Muscle of back (tissue), 3 donors: ENCODE measurements at regions not wholly inside any gene's neighbourhood (a gene's known extent, or its start where the extent isn't known, plus 50 kb on each side); places are given as distances from the start of the nearest gene placed in this dataset.
A peak's percentile ranks its signal among the peaks of the same experiment; 100 is the strongest.

Experiments
- DNase-seq, 3 donors: peaks; one replicate each; pipeline versions ENCODE4 v3.0.0 to v3.0.0-alpha.2; 2013

DNA sequence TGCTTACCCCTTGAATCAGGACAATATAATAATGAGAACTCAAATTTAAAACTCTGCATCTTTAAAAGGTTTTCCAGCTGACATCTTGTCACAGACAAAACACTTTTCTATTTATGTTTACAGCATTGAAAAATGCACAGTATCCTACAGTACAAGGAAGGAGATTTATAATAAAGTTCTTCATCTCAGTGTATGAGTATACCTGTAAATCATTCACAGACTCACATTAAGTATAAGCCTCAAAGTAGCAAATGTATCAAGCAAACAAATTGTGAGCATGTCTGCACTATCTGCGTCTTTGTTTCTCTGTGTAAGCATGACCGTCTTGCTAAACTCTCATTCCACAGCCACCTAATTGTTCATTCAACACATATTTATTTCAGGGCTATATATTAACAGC lies 52.8 kb downstream of the PPP1R2C start:
- DNase-seq, result no peak

DNA sequence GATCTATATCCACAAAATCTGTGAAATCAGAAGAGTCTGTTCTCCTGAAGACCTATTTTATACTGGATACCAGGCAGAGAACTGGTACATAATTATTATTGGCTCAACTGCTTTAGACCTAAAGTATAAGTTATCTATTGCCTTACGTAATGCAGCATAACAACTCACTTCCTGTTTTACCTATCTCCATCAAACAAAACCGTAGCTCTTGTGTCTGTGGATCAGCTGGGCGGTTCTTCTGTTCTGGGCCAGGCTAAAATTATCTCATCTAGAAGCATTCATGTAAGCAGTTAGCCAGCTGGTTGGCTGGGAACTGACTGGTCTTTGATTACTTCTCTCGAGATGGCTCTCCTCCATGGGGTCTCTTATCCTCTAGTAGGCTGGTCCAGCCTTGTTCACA lies 57.8 kb downstream of the PPP1R2C start:
- no peak for DNase-seq

DNA sequence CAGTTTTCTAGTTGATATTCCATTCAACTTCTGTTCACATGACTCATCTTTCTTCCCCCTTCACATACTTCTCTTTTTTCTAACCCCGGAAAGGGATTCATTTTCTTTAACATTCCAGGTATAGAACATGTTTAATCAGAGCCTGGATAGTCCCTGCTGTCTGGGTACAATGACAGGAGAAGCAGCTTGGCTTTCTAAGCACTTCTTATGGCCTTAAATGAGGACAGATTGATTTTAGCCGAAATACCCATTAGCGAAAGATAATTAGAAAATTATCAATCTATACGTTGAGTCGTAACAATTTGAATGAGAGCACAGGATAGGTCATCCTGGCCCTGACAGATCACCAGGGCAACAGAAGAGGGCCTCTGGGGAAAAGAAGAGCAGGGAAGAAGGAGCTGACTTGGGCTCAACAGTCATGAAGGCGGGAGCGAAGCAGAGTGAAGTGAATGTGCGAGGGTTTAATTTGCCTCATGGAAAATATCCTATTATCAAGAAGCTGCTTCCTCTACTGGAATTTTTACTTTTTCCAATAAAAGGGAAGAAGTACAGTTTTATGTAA lies 62.2 kb downstream of the PPP1R2C start:
- no peak for DNase-seq

DNA sequence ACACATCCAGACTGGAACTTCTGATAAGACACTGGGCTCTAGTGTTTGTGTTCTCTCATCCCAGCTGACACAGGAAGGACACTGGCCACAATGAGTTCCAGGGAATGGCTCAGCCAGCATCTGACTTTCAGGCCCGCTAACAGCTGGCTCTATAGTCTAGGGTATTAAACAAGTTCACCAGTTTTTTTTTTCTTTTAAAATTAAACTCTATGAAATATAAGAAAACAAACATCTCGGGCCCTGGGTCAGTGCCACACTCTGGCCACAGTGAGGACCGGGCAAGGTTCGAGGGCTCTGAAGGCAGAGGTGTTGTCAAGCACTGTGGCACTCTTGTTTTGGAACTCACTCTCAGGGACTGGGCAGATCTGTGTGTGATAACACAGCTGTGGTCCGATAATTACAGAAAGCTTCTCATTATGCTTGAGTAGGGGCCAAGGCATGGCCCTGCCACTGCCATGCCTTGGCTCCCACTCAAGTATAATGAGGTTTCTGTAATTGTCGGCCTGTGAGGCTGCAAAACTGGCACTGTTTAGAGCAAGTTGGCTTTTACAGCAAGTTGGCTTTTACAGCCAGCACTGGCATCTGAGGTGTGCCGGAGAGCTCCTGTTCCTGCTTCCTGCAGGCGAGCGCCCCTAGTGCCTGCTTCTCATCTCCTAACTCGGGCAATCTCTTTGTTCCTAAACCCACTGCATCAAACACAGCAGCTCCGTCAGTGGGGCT lies 62.8 kb downstream of the PPP1R2C start:
- DNase-seq, result peak in 2 of 3 donors; percentile 22 to 39

DNA sequence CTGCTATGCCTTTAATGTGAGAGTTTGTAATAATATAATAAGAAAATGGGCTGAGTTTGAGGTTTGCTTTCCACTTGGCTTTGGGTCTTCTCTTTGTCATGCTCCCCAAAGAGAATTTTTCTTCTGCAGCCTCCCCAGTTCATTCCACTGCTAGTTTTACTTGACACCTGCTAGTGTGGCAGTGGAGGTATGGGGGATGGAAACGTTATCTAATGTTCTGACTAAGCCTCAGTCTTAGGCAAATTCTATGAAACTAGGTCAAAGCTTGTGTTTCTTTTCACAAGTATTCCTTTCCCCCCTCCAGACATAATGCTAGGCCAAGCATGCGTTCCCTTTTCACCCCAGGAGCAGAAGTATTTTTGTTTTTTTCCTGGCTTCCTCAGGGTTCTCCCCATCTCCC lies 67.5 kb downstream of the PPP1R2C start:
- DNase-seq, result no peak

DNA sequence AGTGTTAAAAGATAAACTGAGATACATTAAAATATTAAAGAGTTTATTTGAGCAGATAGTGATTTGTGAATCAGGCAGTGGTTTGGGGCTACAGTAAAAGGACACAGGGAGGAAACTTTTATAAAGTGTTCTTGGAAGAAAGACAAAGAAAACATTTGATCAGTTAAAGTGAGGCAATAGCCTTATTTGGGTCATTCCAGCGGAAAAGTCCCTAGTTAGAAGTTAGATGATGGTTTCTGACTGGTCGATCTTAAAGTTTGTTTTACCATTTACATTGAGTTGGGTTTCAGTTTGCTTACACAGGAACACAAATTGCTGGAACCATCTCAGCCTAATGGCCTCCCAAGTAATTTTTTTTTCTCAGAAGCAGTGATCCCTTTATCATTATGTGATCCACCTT lies 69.7 kb downstream of the PPP1R2C start:
- no peak for DNase-seq

DNA sequence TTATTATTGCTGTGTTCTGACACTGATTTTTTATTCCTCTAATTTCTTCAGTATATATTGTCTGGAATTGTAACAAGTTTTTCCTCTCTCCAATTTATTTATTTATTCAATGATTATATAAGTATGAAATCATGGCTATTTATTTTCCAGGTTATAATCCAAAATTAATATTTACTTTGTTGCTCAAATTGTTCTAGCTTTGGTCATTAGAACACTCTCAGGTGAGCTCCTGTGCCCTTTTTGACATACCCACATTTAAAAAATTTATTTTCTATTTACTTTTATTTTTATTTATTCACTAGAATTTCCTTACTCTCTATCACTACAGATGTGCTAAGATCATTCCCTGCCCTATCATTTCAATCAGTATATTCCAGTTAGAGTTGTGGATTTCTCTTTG lies 70.2 kb downstream of the PPP1R2C start:
- no peak for DNase-seq

DNA sequence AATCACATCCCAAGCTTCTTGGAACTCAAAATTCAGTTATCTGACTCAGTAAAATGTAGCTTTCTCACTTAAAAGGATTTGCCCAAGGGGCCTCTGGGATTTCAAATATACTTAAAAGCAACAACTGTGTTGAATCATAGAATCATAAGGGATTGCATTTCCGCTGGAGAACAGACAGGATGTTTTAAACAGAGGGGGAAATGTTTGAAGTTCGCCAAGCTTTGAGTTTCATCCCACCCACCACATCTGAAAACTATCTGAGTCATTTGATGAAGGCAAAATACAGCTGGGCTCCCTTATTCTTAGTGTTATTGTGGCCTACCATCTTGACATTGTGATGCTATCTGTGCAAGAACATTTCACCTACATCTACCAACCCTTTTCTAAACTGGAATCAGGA lies 73.5 kb downstream of the PPP1R2C start:
- DNase-seq, result peak in 1 of 3 donors; percentile 5

DNA sequence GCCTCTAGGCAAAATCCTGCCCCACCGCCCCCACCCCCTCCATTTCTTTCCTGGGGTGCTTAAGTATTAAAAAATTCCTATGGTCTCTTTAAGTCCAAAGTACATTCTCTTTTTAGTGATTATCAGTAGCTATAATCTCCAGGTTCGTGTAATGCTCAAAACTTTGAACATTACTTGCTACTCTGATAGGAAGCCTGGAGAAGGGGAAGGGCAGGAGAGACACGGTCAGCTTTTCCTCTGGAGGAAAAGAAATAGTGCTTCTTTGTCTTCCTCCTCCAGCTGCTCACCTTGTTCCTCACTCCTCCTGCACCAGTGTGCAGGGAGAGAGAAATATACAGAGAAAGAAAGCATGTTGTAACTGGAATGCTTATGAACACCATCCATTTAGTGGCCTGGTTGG lies 80.4 kb downstream of the PPP1R2C start:
- no peak for DNase-seq

DNA sequence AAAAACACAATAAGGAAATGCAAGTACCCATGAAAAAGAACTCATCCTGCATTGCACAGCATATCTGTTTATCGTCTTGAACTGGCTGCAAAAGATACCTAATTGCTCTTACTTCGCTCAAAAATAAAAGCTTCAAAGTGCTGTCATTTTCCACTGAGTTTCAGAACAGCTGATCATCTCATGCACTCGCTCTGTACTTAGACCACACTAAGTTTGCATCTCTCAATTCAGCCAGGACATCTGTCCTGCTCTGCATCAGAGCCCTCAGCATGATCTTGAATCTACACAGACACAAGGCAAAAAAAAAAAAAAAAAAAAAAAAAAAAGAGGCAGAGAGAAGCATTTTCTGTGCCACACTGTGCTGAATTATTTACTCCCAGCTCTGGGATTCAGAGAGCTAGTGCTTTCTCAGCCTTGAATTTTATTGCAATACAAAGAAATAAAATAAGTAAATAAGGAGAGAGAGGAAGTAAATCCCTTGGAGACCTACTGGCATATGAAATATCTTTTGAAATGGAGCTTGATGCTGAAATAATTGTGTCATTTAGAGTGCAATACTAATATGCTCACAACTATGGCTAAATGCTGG lies 81.3 kb downstream of the PPP1R2C start:
- DNase-seq, result no peak

DNA sequence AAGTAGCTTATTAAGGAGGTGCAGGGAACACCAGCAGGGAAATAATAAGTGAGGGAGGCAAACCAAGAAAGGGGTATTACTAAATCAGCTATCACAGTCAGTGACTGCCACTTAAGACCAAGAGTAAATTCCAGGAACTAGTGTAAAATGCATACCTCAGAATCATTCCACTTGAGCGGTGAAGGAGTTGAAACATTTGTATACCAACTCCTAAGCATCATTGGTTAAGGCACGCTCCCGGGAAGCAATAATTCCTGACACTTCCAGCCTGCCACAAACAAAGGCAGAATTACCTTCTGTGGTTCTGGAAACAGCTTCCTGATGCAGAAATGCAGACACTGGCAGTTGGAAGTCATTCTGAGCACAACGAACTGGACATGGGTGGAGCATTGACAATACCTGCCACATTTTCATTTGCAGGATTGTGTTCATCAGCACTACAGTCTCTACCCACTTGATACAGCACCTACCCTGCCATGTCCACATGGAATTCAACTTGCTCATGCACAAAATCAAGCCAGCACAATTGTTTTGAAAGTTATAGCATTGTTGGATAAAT lies 82.1 kb downstream of the PPP1R2C start:
- DNase-seq, result no peak

DNA sequence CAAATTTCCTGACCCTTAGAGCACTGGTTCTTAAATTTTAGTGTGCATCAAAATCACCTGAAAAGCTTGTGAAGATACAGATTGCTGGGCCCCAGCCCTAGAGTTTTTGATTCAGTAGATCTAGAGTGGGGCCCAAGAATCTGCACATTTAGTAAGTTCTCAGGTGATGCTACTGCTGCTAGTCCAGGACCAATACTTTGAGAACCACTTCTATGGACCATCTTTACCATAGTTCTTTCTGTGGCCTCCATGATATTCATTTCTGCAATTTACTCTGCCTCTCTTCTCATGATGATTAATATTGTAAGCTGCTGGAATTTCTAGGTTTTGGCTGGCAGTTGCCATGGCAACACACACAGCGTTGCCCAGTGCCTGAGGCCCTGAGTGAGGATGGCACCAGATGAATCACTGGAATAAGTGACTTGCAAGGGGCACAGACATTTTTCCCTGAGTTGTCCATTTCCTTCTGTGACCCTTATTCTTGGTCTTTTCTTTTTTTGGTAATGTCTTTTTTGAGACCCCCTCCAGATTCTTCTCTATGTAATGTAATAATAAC lies 83.6 kb downstream of the PPP1R2C start:
- no peak for DNase-seq

DNA sequence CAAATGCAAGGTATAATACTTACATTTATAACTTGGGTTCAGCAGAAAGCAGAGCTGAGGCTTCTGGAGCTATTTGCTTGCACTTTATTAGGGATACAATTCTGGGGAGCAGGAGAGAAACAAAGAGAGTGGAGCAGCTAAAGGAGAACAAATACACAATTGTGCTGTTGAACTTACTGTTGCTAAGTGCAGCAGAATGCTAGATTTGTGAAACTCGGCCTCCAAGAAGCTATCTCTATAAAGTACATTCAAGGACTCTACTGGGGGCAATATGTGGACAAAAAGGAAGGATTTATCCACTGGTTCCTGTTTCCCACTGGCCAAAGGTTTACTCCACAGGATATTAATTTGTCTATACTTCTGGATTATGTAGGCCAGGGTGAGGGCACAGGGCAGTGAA lies 86.8 kb downstream of the PPP1R2C start:
- no peak for DNase-seq

DNA sequence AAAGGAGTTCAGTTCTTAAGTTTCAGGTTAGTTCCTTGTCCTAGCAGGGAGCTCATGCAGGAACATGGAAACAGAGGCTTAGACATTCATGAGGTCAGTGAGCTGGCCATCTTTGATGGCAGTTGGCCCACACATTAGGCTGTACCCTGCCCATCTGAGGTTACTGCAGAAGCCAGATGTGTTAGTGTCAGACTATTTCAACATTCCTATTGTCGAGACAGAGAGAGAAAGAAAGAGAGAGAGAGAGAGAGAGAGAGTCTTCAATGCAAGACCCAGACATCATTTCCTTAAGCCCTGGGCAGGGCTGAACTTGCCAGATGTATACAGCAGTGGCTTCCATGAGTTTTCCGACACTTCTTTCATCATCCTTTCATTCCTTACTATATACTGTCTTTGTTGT lies 91.3 kb downstream of the PPP1R2C start:
- DNase-seq, result no peak

DNA sequence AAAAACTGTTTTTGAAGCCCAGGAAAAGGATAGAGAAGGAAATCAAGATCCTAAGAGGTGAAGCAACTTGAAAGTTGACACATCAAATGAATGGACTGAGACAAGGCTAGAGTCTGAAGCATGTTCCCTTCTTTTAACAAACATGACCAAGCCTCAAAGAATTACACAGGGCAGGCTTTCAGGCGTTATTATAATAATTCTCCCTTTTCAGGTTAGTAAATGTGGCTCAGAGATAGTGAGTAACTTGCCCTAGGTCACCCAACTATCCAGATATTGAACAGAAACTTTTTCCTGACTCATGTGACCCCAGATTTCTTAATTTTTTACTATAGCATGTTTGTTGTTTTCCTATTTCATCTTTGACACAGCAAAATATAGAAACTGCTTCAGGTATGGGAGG lies 91.7 kb downstream of the PPP1R2C start:
- no peak for DNase-seq

DNA sequence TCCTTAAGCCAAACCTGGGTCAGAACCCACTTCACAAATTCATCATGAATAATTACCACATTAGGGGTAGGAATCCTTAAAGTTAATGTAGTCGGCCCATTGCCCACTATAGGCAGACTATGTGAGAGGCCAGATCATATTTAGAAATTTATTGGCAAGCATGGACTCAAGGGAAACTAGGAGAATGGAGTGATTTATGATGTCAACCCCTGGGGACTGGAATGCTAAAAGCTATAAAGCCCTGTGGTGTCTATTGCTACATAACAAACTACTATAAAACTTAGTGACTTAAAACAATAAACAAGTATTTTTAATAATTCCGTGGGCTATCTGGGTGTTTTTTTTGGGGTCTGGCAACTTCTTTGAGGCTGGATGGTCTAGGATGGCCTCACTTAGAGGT lies 93.9 kb downstream of the PPP1R2C start:
- DNase-seq, result no peak

DNA sequence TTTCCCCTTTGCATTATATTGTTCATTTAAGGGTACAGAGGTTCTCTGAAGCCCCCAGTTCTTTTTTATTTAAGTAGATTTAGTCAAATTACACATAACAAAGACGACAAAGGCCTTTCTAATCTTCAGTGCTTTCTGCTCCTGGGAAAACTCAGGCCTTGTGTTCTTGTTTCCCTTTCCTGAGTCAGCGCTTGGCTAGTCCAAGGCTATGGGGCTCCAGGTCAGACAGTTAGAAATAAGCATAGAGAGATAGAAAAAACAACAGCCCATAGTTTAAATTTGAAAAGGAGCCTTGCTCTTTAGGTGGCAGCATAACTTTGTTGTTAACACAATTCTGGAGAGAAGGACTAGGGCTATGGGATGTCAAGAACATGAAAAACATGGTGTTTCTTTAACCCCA lies 97.3 kb downstream of the PPP1R2C start:
- DNase-seq, result peak; percentile 6 to 27 (median 23)

DNA sequence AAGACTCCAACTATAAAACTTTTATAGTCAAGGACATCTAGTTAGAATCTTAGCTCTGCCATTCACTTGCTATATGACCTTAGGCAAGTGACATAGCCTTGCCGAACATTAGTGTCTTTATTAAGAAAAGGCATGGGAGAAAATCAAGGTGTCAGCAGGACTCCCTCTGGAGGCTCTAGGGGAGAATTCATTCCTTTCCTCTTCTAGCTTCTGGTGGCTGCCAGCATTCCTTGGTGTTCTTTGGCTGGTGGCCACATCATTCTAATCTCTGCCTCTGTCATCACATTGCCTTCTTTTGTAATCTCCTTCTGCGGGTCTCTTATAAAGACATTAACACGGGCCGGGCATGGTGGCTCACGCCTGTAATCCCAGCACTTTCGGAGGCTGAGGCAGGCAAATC lies 99.8 kb downstream of the PPP1R2C start:
- no peak for DNase-seq

DNA sequence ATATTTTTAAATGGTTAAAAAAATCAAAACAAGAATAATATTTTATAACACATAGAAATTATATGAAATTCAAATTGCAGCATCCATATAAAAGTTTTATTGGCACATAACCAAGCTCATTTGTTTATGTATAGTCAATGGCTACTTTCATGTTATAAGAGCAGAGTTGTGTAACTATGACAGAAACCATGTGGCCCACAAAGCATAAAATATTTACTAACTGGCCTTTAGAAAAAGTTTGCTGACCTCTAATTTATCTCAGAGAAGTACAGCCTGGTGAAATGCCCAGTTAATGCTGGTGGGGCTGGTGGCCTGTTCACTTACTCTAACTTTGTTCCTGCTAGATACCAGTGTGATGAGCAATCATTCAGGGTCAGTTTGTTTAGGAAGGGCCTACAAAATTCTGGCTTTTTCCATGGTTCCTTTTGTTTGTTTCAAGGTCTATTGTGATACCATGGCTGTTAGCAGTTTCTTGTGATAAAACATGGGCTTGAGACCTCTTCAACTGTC lies 104.6 kb downstream of the PPP1R2C start:
- DNase-seq, result no peak

DNA sequence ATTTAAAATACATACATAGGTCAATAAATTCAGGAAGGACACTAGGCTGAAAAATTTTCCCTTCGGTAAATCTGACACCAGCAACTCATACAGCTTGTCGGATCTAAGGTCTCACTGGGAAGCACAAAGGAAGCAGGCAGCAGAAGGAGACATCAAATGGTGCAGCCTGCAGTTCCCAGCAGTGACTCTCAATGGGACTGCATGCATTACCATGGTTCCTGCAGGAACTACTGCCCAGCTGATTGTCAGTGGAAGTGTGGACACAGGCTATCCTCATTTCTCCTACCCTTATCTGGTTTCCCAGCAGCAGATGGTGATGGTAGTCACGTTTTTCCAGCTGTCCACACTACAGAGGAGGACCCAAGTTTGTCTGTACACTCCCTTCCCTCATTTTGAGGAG lies 113.3 kb downstream of the PPP1R2C start:
- DNase-seq, result no peak

DNA sequence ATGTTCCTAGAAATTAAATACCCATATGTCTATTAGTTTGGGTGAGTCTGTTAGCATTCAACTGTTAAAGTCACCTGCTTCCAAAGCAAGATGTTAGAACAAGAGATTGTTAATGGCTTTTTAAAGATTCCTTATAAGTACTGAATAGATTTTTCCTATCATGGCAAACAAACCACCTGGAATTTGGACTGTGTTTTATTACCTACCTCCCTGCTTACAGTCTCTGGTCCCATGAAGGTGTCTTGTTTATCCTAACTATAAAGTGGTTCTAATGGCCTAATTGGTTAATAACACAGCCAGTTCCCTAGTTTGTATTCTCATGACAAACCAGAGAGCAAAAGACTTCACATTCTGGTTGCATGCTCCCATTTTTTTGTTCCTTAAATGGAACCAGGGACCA lies 149.5 kb downstream of the PPP1R2C start:
- DNase-seq, result no peak

DNA sequence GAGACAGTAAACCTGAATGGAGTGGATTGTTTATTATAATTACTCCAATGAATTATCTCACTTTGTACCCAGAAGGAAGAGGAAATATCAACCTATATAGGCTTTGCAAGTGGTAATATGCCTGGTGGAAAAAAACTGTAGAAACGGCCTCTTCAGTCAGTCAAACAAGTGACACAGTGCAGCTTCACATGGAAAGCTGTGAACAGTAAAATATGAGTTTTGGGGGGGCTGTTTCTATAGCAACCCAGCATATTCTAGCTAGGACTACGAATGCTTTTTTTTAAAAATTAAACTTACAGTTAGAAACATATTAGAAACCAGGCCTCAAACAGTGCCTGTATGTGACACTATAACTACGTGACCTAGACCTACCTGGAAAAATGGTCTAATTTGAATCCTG lies 150.1 kb downstream of the PPP1R2C start:
- DNase-seq, result no peak

DNA sequence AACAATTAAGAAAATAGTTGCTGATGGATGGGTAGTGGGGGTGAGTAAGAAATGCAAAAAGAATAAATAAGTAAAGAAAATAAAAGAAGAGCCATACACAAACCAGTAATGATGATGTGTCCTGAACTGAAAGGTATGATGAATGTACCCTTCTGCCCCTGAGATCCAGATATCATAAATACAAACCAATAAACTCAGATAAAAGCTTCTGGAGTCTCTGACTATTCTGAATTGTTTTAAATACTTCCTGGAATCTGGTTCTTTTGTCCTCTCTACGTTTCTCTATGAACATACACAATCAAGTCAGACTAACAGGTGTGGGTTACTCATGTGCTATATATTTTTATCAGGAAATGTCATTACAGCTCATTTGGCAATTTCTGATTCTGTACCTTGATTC lies 153.4 kb downstream of the PPP1R2C start:
- no peak for DNase-seq
